OCI-LY3 (cell line): ENCODE measurements at regions not wholly inside any gene's neighbourhood (a gene's known extent, or its start where the extent isn't known, plus 50 kb on each side); places are given as distances from the start of the nearest gene placed in this dataset.

Source experiments
- H2AFZ ChIP-seq: fragments of 200-600, 300-600 bp; shearing (Covaris generic); 2 replicates; pipeline ENCODE4 v1.6.0; 2014; ENCODE audit warnings: antibody characterized with exemption, low read depth, low read length
- H3K27ac ChIP-seq: fragments of 200-600, 300-600 bp; sonication (generic); 2 replicates; pipeline ENCODE4 v1.5.1; 2014; ENCODE audit warnings: mild to moderate bottlenecking, low read length, moderate library complexity, mixed read lengths
- H3K27me3 ChIP-seq: fragments of 200-600, 300-600 bp; sonication (generic); 2 replicates; pipeline ENCODE4 v1.6.1; 2014; ENCODE audit warnings: low read depth, low read length, mixed read lengths
- H3K36me3 ChIP-seq: fragments of 200-600, 300-600 bp; sonication (generic); replicated peaks from 2 replicates; pipeline ENCODE3; 2014; ENCODE audit warnings: low read depth, low read length, mixed read lengths
- H3K4me1 ChIP-seq: fragments of 300-600, 200-600 bp; sonication (generic); 2 replicates; pipeline ENCODE4 v1.6.1; 2014; ENCODE audit warnings: low read length, mixed read lengths
- H3K4me2 ChIP-seq: fragments of 200-600, 300-600 bp; sonication (generic); 2 replicates; pipeline ENCODE4 v1.6.1; 2014; ENCODE audit warnings: low read length, mixed read lengths
- H3K4me3 ChIP-seq: fragments of 300-600, 200-600 bp; sonication (generic); 2 replicates; pipeline ENCODE4 v1.5.1; 2014; ENCODE audit warnings: antibody characterized with exemption, mild to moderate bottlenecking, low read length, moderate library complexity
- H3K79me2 ChIP-seq: fragments of 300-600, 200-600 bp; shearing (Covaris generic); 2 replicates; pipeline ENCODE4 v1.6.1; 2014; ENCODE audit warnings: mild to moderate bottlenecking, low read length, mixed read lengths
- H3K9ac ChIP-seq: fragments of 300-600, 200-600 bp; shearing (Covaris generic); 2 replicates; pipeline ENCODE4 v1.6.0; 2014; ENCODE audit warnings: mild to moderate bottlenecking, low read length, moderate library complexity
- H3K9me3 ChIP-seq: fragments of 200-600, 300-600 bp; shearing (Covaris generic); 2 replicates; pipeline ENCODE4 v1.6.1; 2014; ENCODE audit warnings: low read length, mixed read lengths; ENCODE audit not compliant: insufficient read depth
- H4K20me1 ChIP-seq: fragments of 200-600, 300-600 bp; sonication (generic); 2 replicates; pipeline ENCODE4 v1.6.1; 2016; ENCODE audit warnings: low read length, mixed read lengths; ENCODE audit not compliant: insufficient read depth
- CTCF ChIP-seq: fragments of 200-600, 300-600 bp; sonication (generic); IDR thresholded peaks from 2 replicates; pipeline ENCODE4 v1.5.1; 2014; ENCODE audit warnings: antibody characterized with exemption, low read length, low read depth
- EZH2phosphoT487 ChIP-seq: fragments of 200-600 bp; shearing (Covaris generic); IDR thresholded peaks from 2 replicates; pipeline ENCODE4 v1.6.1; 2018; ENCODE audit warnings: antibody characterized with exemption, mixed run types, low read depth

GRCh38 chr1:234885601-234886000 is 243.0 kb downstream of the TOMM20 start:
- no peak overlapping the region for H3K27ac ChIP-seq
- no peak overlapping the region for H3K4me3 ChIP-seq
- H3K27me3 ChIP-seq: peaks cover 24% of the 10 kb centered on the region
- no peaks in the 10 kb centered on the region for H4K20me1 ChIP-seq
- no peak overlapping the region for H3K9ac ChIP-seq
- no peaks in the 10 kb centered on the region for H3K9me3 ChIP-seq
- no peak overlapping the region for H3K4me2 ChIP-seq
- no peaks in the 10 kb centered on the region for H3K36me3 ChIP-seq
- H2AFZ ChIP-seq: no peak overlapping the region
- TF ChIP-seq CTCF (no peak), EZH2phosphoT487 (no peak)
- H3K4me1 ChIP-seq: peaks cover 50% of the 10 kb centered on the region
- no peaks in the 10 kb centered on the region for H3K79me2 ChIP-seq

- Histone ChIP-seq H3K4me3 (no peak overlapping the region), H3K27me3 (peaks cover 18% of the 10 kb centered on the region), H3K4me2 (no peak overlapping the region), H3K9me3 (no peaks in the 10 kb centered on the region), H3K4me1 (peaks cover 59% of the 10 kb centered on the region), H2AFZ (no peak overlapping the region), H3K36me3 (no peaks in the 10 kb centered on the region), H3K79me2 (no peaks in the 10 kb centered on the region), H3K9ac (no peak overlapping the region), H3K27ac (no peak overlapping the region), H4K20me1 (no peaks in the 10 kb centered on the region)
- no peak for TF ChIP-seq EZH2phosphoT487
- no peak for TF ChIP-seq CTCF
These were observed 243.9 kb downstream of the TOMM20 start for GRCh38 chr1:234884701-234885100.

- H3K36me3 ChIP-seq: no peaks in the 10 kb centered on the region
- no peak overlapping the region for H3K4me2 ChIP-seq
- H3K79me2 ChIP-seq: no peaks in the 10 kb centered on the region
- H3K4me3 ChIP-seq: no peak overlapping the region
- no peak for TF ChIP-seq EZH2phosphoT487
- TF ChIP-seq CTCF: no peak
- H3K27ac ChIP-seq: no peak overlapping the region
- no peaks in the 10 kb centered on the region for H4K20me1 ChIP-seq
- H2AFZ ChIP-seq: no peak overlapping the region
- H3K27me3 ChIP-seq: peaks cover 15% of the 10 kb centered on the region
- peaks cover 66% of the 10 kb centered on the region for H3K4me1 ChIP-seq
- no peaks in the 10 kb centered on the region for H3K9me3 ChIP-seq
- no peak overlapping the region for H3K9ac ChIP-seq
These were observed 244.6 kb downstream of the TOMM20 start for GRCh38 chr1:234884006-234884405.

- Histone ChIP-seq H3K27me3 (peaks cover 15% of the 10 kb centered on the region), H2AFZ (no peak overlapping the region), H3K4me3 (peak overlapping the region; percentile 28; the same call in 1 of the 2 replicates), H3K27ac (peak overlapping the region; percentile 90), H4K20me1 (no peaks in the 10 kb centered on the region), H3K4me2 (peak overlapping the region; percentile 90), H3K4me1 (peaks cover 66% of the 10 kb centered on the region), H3K9me3 (no peaks in the 10 kb centered on the region), H3K79me2 (no peaks in the 10 kb centered on the region), H3K9ac (peak overlapping the region; percentile 60; the same call in 1 of the 2 replicates), H3K36me3 (no peaks in the 10 kb centered on the region)
- TF ChIP-seq CTCF: no peak
- TF ChIP-seq EZH2phosphoT487: no peak
These were observed 245.7 kb downstream of the TOMM20 start for GRCh38 chr1:234882898-234883297.
